AG10803 (cell line): ENCODE measurements at regions not wholly inside any gene's neighbourhood (a gene's known extent, or its start where the extent isn't known, plus 50 kb on each side); places are given as distances from the start of the nearest gene placed in this dataset.

Source experiments
- DNase-seq: peaks from one replicate; pipeline ENCODE4 v3.0.0; 2010; ENCODE audit warnings: low read depth
- H3K4me3 ChIP-seq: 2 replicates; pipeline ENCODE4 v1.5.1; 2011; ENCODE audit warnings: mild to moderate bottlenecking, low read length, control low read depth
- TF ChIP-seq, protein P1 (sequence below): conservative IDR thresholded peaks from 2 replicates; pipeline ENCODE4 v1.5.1; 2011; ENCODE audit warnings: mild to moderate bottlenecking, low read length, control low read depth, inconsistent platforms

DNA sequence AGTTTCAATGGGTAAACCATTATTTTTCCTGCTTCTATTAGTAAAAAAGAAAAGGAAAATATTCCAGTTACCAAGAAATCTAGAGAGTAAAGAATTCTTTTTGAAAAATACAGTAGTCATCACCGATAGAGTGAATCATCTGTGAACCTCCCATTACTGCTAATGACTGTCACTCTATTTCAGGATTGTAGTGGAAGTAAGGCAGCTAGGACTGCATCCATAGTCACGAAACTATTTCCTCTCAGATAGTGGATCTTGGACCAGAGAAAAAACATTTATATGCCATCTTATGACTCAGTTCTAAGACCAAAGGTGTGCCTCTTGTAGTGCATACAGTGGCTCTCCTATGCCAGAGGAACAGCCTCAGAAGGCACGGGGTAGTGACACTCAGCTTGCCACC is 173.9 kb upstream of the PLEKHA5 start:
- H3K4me3 ChIP-seq: no peak overlapping the region
- TF ChIP-seq, protein P1, sequence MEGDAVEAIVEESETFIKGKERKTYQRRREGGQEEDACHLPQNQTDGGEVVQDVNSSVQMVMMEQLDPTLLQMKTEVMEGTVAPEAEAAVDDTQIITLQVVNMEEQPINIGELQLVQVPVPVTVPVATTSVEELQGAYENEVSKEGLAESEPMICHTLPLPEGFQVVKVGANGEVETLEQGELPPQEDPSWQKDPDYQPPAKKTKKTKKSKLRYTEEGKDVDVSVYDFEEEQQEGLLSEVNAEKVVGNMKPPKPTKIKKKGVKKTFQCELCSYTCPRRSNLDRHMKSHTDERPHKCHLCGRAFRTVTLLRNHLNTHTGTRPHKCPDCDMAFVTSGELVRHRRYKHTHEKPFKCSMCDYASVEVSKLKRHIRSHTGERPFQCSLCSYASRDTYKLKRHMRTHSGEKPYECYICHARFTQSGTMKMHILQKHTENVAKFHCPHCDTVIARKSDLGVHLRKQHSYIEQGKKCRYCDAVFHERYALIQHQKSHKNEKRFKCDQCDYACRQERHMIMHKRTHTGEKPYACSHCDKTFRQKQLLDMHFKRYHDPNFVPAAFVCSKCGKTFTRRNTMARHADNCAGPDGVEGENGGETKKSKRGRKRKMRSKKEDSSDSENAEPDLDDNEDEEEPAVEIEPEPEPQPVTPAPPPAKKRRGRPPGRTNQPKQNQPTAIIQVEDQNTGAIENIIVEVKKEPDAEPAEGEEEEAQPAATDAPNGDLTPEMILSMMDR: no peak
- DNase-seq: peak; percentile 30

DNA sequence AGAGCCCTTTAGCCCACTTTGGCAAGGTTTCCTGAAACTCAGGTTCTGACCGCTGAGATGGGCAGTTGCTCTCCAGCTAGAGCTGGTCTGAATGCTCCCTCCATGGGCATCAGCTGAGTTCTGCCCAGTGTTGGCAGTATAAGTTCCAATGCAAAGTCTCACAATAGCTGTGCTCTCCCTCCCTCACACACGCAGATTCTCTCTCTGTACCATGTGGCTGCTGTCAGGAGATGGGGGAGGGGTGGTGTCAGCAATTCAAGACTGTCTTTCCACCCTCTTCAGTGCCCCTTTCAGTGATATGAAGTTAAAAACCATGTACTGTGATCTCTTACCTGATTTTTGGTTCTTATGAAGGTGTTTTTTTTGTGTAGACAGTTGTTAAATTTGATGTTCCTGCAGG is 164.3 kb upstream of the PLEKHA5 start:
- no peak for DNase-seq
- TF ChIP-seq, protein P1: no peak

GRCh38 chr12:18966954-18967353 is 162.6 kb upstream of the PLEKHA5 start:
- DNase-seq: no peak

More for the DNA sequence above, 164.3 kb upstream of the PLEKHA5 start:
- H3K4me3 ChIP-seq: no peak overlapping the region

DNA sequence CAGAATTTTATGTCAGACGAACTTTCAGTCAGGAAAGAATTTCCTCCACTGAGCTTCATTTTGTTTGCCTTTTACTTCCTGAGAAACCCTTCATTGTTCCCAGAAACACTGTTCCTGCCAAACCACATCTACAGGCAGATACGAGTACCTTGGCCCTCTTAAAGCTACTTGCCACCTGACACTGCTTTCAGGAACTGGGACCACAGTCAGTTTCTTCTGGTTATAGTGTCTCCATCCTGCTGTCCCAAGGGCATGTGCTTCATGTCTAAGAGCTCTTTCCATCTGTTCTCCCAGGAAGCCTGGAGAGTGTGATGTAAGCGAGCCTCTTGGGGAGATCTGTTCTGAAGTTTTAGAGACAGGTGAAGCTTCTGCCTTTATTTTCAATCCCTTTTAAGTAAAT is 161.7 kb upstream of the PLEKHA5 start:
- TF ChIP-seq, protein P1: no peak
- no peak for DNase-seq
- H3K4me3 ChIP-seq: no peak overlapping the region

More at GRCh38 chr12:18966954-18967353, 162.6 kb upstream of the PLEKHA5 start:
- TF ChIP-seq, protein P1: no peak
- H3K4me3 ChIP-seq: no peak overlapping the region

DNA sequence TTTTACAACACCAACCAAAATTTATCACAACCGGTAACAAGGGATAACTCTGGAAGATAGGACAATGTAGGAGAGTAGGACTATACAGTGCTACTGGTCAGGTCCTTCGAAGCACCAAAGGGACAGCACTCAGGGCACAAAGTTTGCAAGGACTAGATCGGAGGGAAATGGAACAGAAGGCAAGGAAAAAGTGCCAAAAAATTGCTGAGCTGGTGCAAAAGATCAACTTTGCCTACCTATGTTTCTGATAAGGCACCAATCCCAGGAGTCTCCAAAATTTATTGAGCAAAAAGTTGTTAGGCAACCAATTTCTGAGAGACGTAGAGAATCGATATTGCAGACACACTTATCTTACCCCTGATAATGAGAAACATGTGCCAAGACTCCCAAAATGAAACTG is 160.0 kb upstream of the PLEKHA5 start:
- H3K4me3 ChIP-seq: no peak overlapping the region
- TF ChIP-seq, protein P1: no peak
- no peak for DNase-seq

GRCh38 chr12:18970603-18971002 is 158.9 kb upstream of the PLEKHA5 start:
- TF ChIP-seq, protein P1: no peak
- no peak for DNase-seq
- no peak overlapping the region for H3K4me3 ChIP-seq

DNA sequence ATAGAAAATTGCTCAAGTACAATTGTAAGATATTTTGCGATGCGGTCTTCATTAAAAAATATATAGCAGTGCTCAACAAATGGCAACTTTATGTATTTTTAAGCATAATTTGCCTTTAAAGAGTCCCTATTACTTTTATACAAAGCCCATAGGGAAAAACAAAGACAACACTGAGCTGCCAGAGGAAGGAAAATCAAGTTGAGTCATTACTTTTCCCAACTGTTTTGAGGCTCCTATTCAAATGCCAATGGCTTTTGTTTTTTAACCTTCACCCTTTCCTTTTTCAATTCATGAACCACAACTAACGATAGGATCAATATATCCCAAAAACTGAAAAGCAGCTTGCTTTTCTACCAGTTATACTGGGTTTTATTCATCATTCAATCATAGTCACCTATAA is 157.6 kb upstream of the PLEKHA5 start:
- TF ChIP-seq, protein P1: no peak
- H3K4me3 ChIP-seq: no peak overlapping the region
- DNase-seq: no peak
